ENCODE measurements at regions not wholly inside any gene's neighbourhood (a gene's known extent, or its start where the extent isn't known, plus 50 kb on each side); places are given as distances from the start of the nearest gene placed in this dataset.

- DNase-seq, result no peak
- no peaks in the 10 kb centered on the region for H3K27me3 ChIP-seq
- H3K4me3 ChIP-seq, result no peak overlapping the region
- intact Hi-C loops (cut with DNase I), result no loop called here
- no peak for TF ChIP-seq POLR2A (IDR thresholded peaks at IDR 0.05)
- no peak for TF ChIP-seq CTCF (IDR thresholded peaks at IDR 0.05)
- no peaks in the 10 kb centered on the region for H3K36me3 ChIP-seq
- H3K4me1 ChIP-seq, result no peaks in the 10 kb centered on the region
- 72 to 82% methylated on average over 4 of the region's 4 CpGs for WGBS, 2 donors
- H3K9me3 ChIP-seq, result no peaks in the 10 kb centered on the region
- no peak overlapping the region for H3K27ac ChIP-seq
Measured at GRCh38 chr4:130333241-130333759, 1237.3 kb downstream of the C4orf33 start.

- Histone ChIP-seq H3K27me3 (no peaks in the 10 kb centered on the region), H3K4me3 (no peak overlapping the region), H3K27ac (no peak overlapping the region), H3K9me3 (no peaks in the 10 kb centered on the region), H3K4me1 (no peaks in the 10 kb centered on the region), H3K36me3 (no peaks in the 10 kb centered on the region)
- TF ChIP-seq CTCF (IDR thresholded peaks at IDR 0.05), result no peak
- no peak for TF ChIP-seq POLR2A (IDR thresholded peaks at IDR 0.05)
- intact Hi-C loops (cut with DNase I), result no loop called here
- 63 to 79% methylated on average over 3 to 5 of the region's 5 CpGs for WGBS, 2 donors
- DNase-seq, result no peak
Measured at GRCh38 chr4:130335417-130336194, 1239.7 kb downstream of the C4orf33 start.

GRCh38 chr4:130336585-130337217 is 1240.7 kb downstream of the C4orf33 start:
- Histone ChIP-seq H3K36me3 (no peaks in the 10 kb centered on the region), H3K4me1 (no peaks in the 10 kb centered on the region), H3K27me3 (no peaks in the 10 kb centered on the region), H3K9me3 (no peaks in the 10 kb centered on the region), H3K4me3 (no peak overlapping the region), H3K27ac (no peak overlapping the region)
- DNase-seq, result no peak
- TF ChIP-seq POLR2A (IDR thresholded peaks at IDR 0.05), result no peak
- TF ChIP-seq CTCF (IDR thresholded peaks at IDR 0.05), result peak in 3 of 6 experiments; percentile 11 to 28 (median 15)
- WGBS, 2 donors, result 57 to 69% methylated on average over 5 of the region's 5 CpGs
- intact Hi-C loops (cut with DNase I), result no loop called here

- Histone ChIP-seq H3K4me3 (no peak overlapping the region), H3K4me1 (no peaks in the 10 kb centered on the region), H3K36me3 (no peaks in the 10 kb centered on the region), H3K27me3 (no peaks in the 10 kb centered on the region), H3K9me3 (no peaks in the 10 kb centered on the region), H3K27ac (no peak overlapping the region)
- intact Hi-C loops (cut with DNase I), result no loop called here
- TF ChIP-seq CTCF (IDR thresholded peaks at IDR 0.05), result no peak
- TF ChIP-seq POLR2A (IDR thresholded peaks at IDR 0.05), result no peak
- WGBS, 2 donors, result 50 to 64% methylated on average over 1 of the region's 1 CpG
- DNase-seq, result no peak
Measured at GRCh38 chr4:130338851-130339250, 1242.9 kb downstream of the C4orf33 start.

- Histone ChIP-seq H3K27ac (no peak overlapping the region), H3K4me3 (no peak overlapping the region), H3K9me3 (no peaks in the 10 kb centered on the region), H3K36me3 (no peaks in the 10 kb centered on the region), H3K4me1 (no peaks in the 10 kb centered on the region), H3K27me3 (no peaks in the 10 kb centered on the region)
- WGBS, 2 donors, result 84 to 95% methylated on average over 6 of the region's 7 CpGs
- TF ChIP-seq POLR2A (IDR thresholded peaks at IDR 0.05), result no peak
- TF ChIP-seq CTCF (IDR thresholded peaks at IDR 0.05), result no peak
- DNase-seq, result no peak
- intact Hi-C loops (cut with DNase I), result no loop called here
Measured at GRCh38 chr4:130349745-130350144, 1253.8 kb downstream of the C4orf33 start.
